Fibroblast of lung (primary cell): ENCODE measurements at regions not wholly inside any gene's neighbourhood (a gene's known extent, or its start where the extent isn't known, plus 50 kb on each side); places are given as distances from the start of the nearest gene placed in this dataset.

ENCODE experiments used
- DNase-seq, 2 donors: peaks; one replicate each; pipeline versions ENCODE4 v3.0.0 to v3.0.0-alpha.2; 2010; ENCODE audit warnings: low read depth in 2 of 2
- H2AFZ ChIP-seq: 2 replicates; pipeline ENCODE4 v1.5.1; 2012; ENCODE audit warnings: low read length, control low read depth, inconsistent platforms
- H3K27ac ChIP-seq: 2 replicates; pipeline ENCODE4 v1.5.1; 2011; ENCODE audit warnings: low read length, control low read depth; ENCODE audit not compliant: insufficient read depth
- H3K27me3 ChIP-seq: 2 replicates; pipeline ENCODE4 v1.5.1; 2011; ENCODE audit warnings: mild to moderate bottlenecking, low read length; ENCODE audit not compliant: control insufficient read depth, insufficient read depth
- H3K36me3 ChIP-seq: 2 replicates; pipeline ENCODE4 v1.5.1; 2011; ENCODE audit warnings: low read length; ENCODE audit not compliant: control insufficient read depth, insufficient read depth
- H3K4me1 ChIP-seq: 2 replicates; pipeline ENCODE4 v1.5.1; 2011; ENCODE audit warnings: low read length; ENCODE audit not compliant: control insufficient read depth, insufficient read depth; ENCODE audit errors: extremely low read depth
- H3K4me2 ChIP-seq: 2 replicates; pipeline ENCODE4 v1.5.1; 2011; ENCODE audit warnings: low read length, control low read depth; ENCODE audit not compliant: insufficient read depth; ENCODE audit errors: extremely low read depth
- H3K4me3 ChIP-seq, 4 experiments: fragments of 200-600 bp in 1 of 4; sonication (generic) in 1 of 4; replicated peaks in 1 of 4; 2 replicates each; pipeline ENCODE4 v1.5.1; 2011 to 2016; ENCODE audit warnings: low read length in 4 of 4, low read depth in 3 of 4, mild to moderate bottlenecking in 3 of 4, control low read depth in 2 of 4, inconsistent platforms in 1 of 4, mixed read lengths in 1 of 4; ENCODE audit not compliant: insufficient read depth in 1 of 4; ENCODE audit errors: control extremely low read depth in 1 of 4
- H3K79me2 ChIP-seq: 2 replicates; pipeline ENCODE4 v1.5.1; 2012; ENCODE audit warnings: mild to moderate bottlenecking, low read length, inconsistent platforms; ENCODE audit not compliant: control insufficient read depth, insufficient read depth
- H3K9ac ChIP-seq: 2 replicates; pipeline ENCODE4 v1.5.1; 2011; ENCODE audit warnings: mild to moderate bottlenecking, low read length, control low read depth; ENCODE audit not compliant: insufficient read depth
- H3K9me3 ChIP-seq: 2 replicates; pipeline ENCODE4 v1.5.1; 2012; ENCODE audit warnings: low read depth, low read length; ENCODE audit not compliant: control insufficient read depth, insufficient read depth
- H4K20me1 ChIP-seq: 2 replicates; pipeline ENCODE4 v1.5.1; 2011; ENCODE audit warnings: low read length; ENCODE audit not compliant: control insufficient read depth, insufficient read depth; ENCODE audit errors: extremely low read depth
- CTCF ChIP-seq, 2 donors: IDR thresholded peaks in 1 of 2; conservative IDR thresholded peaks in 1 of 2; 1 replicate in 1 of 2; 2 replicates in 1 of 2; pipeline ENCODE4 v1.5.1; 2011 to 2012; ENCODE audit warnings: low read length in 2 of 2, control low read depth in 1 of 2, inconsistent platforms in 1 of 2, low read depth in 1 of 2, mild to moderate bottlenecking in 1 of 2
- EZH2 ChIP-seq: IDR thresholded peaks from 2 replicates; pipeline ENCODE4 v1.5.1; 2012; ENCODE audit warnings: low read length, control low read depth, mild to moderate bottlenecking; ENCODE audit errors: missing control alignments

- H3K9me3 ChIP-seq = no peaks in the 10 kb centered on the region
- no peak overlapping the region for H3K4me2 ChIP-seq
- peaks cover 7% of the 10 kb centered on the region for H3K27me3 ChIP-seq
- no peak overlapping the region for H3K4me3 ChIP-seq
- no peaks in the 10 kb centered on the region for H3K36me3 ChIP-seq
- H3K79me2 ChIP-seq = no peaks in the 10 kb centered on the region
- H3K4me1 ChIP-seq = no peaks in the 10 kb centered on the region
- H3K9ac ChIP-seq = no peak overlapping the region
- TF ChIP-seq EZH2 (no peak), CTCF (conservative IDR thresholded peaks at IDR 0.05 in 1 of 2, IDR thresholded peaks at IDR 0.05 in 1 of 2; ENCODE audit: low read depth in 1 of 2, low read length in 2 of 2) (no peak)
- H3K27ac ChIP-seq = no peak overlapping the region
- H2AFZ ChIP-seq = no peak overlapping the region
- no peak for DNase-seq
- H4K20me1 ChIP-seq = no peaks in the 10 kb centered on the region
These were observed 429.2 kb downstream of the MN1 start for GRCh38 chr22:27372364-27372763.

DNA sequence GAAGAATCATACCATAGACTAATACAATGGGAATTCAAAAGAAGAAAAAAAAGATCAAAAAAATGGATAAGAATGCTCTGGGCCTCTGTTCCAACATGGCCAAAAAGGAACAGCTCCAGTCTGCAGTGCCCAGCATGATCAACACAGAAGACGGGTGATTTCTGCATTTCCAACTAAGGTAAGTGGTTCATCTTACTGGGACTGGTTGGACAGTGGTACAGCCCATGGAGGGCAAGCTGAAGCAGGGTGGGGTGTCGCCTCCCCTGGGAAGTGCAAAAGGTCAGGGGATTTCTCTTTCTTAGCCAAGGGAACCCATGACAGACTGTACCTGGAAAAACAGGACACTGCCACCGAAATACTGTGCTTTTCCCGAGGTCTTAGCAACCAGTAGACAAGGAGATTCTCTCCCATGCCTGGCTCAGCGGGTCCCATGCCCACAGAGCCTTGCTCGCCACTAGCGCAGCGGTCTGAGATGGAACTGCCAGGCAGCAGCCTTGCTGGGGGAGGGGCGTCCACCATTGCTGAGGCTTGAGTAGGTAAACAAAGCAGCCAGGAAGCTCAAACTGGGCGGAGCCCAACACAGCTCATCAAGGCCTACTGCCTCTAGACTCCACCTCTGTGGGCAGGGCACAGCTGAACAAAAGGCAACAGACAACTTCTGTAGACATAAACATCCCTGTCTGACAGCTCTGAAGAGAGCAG lies 428.4 kb downstream of the MN1 start:
- peak in 1 of 2 donors; percentile 39 for DNase-seq
- no peaks in the 10 kb centered on the region for H3K36me3 ChIP-seq
- H3K79me2 ChIP-seq = no peaks in the 10 kb centered on the region
- H3K9me3 ChIP-seq = no peaks in the 10 kb centered on the region
- H2AFZ ChIP-seq = no peak overlapping the region
- no peak overlapping the region for H3K9ac ChIP-seq
- no peaks in the 10 kb centered on the region for H3K4me1 ChIP-seq
- TF ChIP-seq EZH2 (no peak), CTCF (conservative IDR thresholded peaks at IDR 0.05 in 1 of 2, IDR thresholded peaks at IDR 0.05 in 1 of 2; ENCODE audit: low read depth in 1 of 2, low read length in 2 of 2) (no peak)
- H3K4me2 ChIP-seq = no peak overlapping the region
- H4K20me1 ChIP-seq = no peaks in the 10 kb centered on the region
- H3K27me3 ChIP-seq = peaks cover 7% of the 10 kb centered on the region
- H3K27ac ChIP-seq = no peak overlapping the region
- H3K4me3 ChIP-seq = no peak overlapping the region

DNA sequence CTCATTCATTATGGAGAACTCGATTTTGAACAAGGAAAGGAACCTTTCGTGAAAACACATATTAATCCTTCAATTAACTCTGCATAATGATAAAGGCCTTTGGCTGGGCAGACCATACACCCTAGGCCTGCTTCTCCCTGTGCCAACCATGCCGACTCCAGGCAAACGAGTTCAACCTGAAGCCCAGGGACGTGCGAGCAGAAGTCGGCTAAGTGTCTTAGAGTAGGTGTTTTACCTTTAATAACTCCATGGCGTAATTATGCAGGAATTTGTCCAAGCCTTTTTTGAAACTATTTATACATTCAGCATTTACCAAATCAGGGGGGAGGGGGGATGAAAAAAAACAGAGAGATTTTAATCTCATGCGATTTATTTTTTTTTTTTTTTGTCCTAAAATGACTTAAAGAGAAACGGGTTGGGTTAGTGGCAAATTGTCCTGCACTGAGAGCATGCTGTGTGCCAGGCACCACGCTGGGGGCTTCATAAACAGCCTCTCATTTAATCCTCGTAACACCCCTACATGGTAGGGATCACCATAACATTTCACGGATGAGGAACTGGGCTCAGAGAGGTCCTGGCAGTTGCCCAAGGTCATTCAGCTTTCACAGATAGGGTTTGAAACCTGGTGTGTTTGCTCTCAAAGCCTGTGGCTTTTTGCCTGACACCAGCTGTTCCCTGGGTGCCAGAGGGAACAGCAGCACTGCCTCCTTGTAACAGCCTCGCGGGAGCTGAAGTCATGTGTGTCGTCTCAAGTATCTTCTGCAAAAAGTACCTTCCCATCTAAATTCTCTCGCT lies 423.9 kb downstream of the MN1 start:
- no peak overlapping the region for H3K9ac ChIP-seq
- no peak overlapping the region for H3K4me2 ChIP-seq
- H3K27ac ChIP-seq = no peak overlapping the region
- H2AFZ ChIP-seq = no peak overlapping the region
- H3K79me2 ChIP-seq = no peaks in the 10 kb centered on the region
- H3K4me3 ChIP-seq = no peak overlapping the region
- no peaks in the 10 kb centered on the region for H3K4me1 ChIP-seq
- no peak for TF ChIP-seq CTCF (conservative IDR thresholded peaks at IDR 0.05 in 1 of 2, IDR thresholded peaks at IDR 0.05 in 1 of 2; ENCODE audit: low read depth in 1 of 2, low read length in 2 of 2)
- TF ChIP-seq EZH2 = no peak
- peaks cover 5% of the 10 kb centered on the region for H3K27me3 ChIP-seq
- H4K20me1 ChIP-seq = no peaks in the 10 kb centered on the region
- peak in 1 of 2 donors; percentile 18 for DNase-seq
- H3K9me3 ChIP-seq = no peaks in the 10 kb centered on the region
- no peaks in the 10 kb centered on the region for H3K36me3 ChIP-seq
